ENCODE measurements at regions not wholly inside any gene's neighbourhood (a gene's known extent, or its start where the extent isn't known, plus 50 kb on each side); places are given as distances from the start of the nearest gene placed in this dataset.

DNA sequence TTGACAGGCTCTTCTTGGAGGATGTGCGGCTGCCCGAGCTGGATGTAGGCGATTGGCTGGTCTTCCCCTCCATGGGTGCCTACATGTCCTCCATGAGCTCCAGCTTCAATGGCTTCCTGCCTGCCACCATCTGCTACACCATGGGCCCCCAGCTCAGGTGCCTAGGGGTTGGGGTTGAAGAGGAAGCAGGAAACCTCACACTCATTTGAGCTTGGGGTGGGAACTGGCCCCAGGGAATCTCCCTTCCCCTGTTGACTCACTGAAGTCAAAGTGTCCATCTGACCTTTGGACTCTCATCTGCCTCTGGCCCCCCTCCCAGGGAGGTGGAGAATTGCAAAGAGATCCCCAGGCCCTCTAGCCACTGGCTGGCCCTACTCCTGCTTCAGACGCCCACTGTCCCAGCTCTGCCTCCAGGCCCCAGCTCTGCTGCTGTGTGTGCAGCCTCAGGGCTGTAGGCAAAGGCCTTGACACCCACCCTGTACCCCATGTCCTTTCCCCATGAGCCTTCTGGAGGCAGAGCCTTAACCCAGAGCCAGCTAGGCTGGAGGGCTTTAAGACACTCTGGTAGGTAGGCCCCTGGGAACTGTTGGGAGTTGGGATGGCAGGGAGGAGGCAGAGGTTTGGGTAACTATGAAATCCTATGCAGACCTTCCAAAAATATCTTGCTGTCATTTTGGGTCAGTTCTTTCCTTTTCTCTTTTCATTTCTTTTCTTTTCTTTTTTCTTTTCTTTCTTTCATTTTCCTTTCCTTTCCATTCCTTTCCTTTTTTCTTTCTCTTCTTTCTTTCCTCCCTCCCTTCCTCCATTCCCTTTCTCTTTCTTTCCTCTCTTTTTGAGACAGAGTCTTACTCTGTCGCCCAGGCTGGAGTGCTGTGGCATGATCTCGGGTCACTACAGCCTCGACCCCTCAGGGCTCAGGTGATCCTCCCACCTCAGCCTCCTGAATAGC, 66.9 kb upstream of the TINAGL1 start:
- H3K4me3 ChIP-seq (replicated peaks in 1 of 3): no peak overlapping the region
- no peaks in the 10 kb centered on the region for H3K36me3 ChIP-seq
- TF ChIP-seq, protein P1, sequence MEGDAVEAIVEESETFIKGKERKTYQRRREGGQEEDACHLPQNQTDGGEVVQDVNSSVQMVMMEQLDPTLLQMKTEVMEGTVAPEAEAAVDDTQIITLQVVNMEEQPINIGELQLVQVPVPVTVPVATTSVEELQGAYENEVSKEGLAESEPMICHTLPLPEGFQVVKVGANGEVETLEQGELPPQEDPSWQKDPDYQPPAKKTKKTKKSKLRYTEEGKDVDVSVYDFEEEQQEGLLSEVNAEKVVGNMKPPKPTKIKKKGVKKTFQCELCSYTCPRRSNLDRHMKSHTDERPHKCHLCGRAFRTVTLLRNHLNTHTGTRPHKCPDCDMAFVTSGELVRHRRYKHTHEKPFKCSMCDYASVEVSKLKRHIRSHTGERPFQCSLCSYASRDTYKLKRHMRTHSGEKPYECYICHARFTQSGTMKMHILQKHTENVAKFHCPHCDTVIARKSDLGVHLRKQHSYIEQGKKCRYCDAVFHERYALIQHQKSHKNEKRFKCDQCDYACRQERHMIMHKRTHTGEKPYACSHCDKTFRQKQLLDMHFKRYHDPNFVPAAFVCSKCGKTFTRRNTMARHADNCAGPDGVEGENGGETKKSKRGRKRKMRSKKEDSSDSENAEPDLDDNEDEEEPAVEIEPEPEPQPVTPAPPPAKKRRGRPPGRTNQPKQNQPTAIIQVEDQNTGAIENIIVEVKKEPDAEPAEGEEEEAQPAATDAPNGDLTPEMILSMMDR (IDR thresholded peaks at IDR 0.05): no peak
- TF ChIP-seq POLR2A (IDR thresholded peaks at IDR 0.05): no peak
- WGBS, 2 donors: 89 to 92% methylated on average over 6 to 7 of the region's 7 CpGs
- no peaks in the 10 kb centered on the region for H3K27me3 ChIP-seq
- no peak for DNase-seq
- intact Hi-C loops (cut with DNase I): no loop called here
- H3K27ac ChIP-seq: no peak overlapping the region
- H3K4me1 ChIP-seq: peaks cover 0 to 2% of the 10 kb centered on the region in 2 donors
- no peaks in the 10 kb centered on the region for H3K9me3 ChIP-seq

DNA sequence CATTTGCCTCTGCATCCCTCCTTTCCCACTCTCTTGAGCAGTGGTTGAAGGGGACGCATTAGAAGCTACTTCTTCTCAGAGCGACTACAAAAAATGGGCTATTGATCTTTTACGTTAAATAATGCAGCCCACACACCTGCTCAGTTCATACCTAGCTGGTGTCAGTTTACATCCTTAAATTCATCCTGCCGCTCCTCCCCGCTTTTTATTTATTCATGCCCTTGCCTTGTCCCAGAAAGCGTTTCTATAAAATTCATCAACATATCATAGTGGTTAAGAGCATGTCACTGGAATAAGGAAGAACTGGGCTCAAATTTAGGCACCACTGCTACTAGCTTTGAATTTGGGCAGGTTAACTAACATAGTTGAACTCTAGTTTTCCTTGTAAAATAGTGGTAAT, 66.0 kb upstream of the TINAGL1 start:
- Histone ChIP-seq H3K36me3 (no peaks in the 10 kb centered on the region), H3K27ac (no peak overlapping the region), H3K4me1 (peaks cover 7 to 11% of the 10 kb centered on the region in 2 donors), H3K9me3 (no peaks in the 10 kb centered on the region), H3K27me3 (no peaks in the 10 kb centered on the region), H3K4me3 (replicated peaks in 1 of 3) (no peak overlapping the region)
- TF ChIP-seq POLR2A (IDR thresholded peaks at IDR 0.05): no peak
- TF ChIP-seq, protein P1 (IDR thresholded peaks at IDR 0.05): no peak
- intact Hi-C loops (cut with DNase I): no loop called here
- no peak for DNase-seq
- 84 to 87% methylated on average over 6 of the region's 6 CpGs for WGBS, 2 donors

DNA sequence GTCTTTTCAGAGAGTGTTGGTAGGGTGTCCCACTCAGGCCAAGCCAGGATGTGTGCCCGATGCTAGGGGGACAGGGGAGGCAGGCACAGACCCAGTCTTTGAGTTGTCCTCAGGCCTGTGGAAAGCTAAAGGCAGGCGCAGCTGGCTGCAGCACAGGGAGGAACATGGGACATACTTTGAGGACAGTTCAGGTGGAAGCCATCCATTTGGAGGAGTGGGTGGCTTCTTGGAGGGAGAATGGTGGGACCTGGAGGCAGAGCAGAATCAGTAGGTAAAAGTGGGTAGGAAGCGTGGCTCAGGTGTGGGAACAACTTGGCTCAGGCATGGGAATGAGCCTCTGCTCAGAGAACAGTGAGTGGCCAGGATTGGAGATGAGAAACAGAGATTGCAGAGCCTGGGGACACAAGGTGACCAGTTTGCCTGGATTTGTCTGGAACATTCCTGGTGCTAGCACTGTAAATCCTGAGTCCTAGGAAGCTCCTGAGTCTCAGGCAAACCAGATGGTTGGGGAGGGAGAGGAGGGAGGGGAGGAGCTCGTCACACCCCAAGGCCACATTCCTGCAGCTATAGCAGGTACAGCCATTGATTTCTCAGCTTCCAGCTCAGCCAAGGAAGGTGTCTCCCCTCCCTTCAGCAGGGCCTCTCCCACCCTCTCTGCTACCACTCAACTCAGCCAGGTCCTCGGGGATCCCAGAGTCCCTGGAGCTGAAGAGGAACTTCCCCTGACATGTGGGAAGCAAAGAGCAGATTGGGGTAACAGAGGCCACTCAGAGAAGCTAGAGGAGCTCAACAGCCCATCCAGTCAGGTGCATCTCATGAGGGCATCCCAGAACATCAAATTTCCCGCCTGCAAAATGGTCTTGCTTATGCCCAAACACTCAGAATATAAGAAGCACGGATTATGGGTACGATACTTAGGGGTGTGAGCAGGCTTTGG, 65.2 kb upstream of the TINAGL1 start:
- H3K4me1 ChIP-seq: peaks cover 7 to 14% of the 10 kb centered on the region in 2 donors
- TF ChIP-seq POLR2A (IDR thresholded peaks at IDR 0.05): no peak
- TF ChIP-seq, protein P1 (IDR thresholded peaks at IDR 0.05): no peak
- no peaks in the 10 kb centered on the region for H3K27me3 ChIP-seq
- H3K27ac ChIP-seq: no peak overlapping the region
- DNase-seq: no peak
- intact Hi-C loops (cut with DNase I): no loop called here
- H3K36me3 ChIP-seq: no peaks in the 10 kb centered on the region
- no peak overlapping the region for H3K4me3 ChIP-seq (replicated peaks in 1 of 3)
- H3K9me3 ChIP-seq: no peaks in the 10 kb centered on the region
- 61 to 67% methylated on average over 8 of the region's 8 CpGs for WGBS, 2 donors

DNA sequence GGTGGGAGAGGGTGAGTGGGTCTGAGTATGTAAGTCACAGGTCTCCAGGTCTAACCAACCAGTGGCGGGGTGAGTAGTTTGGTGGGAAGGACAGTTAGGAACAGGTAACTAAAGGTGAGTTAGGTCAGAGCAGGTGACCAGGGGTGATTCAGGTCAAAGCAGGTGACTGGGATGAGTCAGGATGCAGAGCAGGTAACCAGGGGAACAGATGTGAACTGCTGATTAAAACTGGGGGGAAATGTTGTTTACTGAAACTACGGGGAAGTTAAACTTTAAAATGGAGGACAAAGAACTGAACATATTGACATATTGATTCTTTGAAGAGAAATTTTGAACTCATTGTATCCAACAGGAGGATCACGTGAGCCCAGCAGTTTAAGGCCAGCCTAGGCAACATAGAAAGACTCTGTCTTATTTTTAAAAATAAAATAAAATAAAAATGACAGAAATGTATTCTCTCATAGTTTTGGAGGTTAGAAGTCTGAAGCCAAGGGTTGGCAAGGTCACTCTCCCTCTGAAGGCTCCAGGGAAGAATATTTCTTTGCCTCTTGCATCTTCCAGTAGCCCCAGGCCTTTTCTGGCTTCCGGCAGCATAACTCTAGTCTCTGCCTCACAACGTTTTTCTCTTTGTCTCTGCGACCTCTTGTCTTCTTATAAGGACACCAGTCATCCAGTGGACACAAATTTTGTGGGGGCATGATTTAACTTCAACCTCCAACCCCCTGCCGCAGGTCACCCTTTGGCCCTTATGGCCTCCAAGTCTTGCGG, 64.3 kb upstream of the TINAGL1 start:
- no peaks in the 10 kb centered on the region for H3K27me3 ChIP-seq
- no peak overlapping the region for H3K27ac ChIP-seq
- H3K9me3 ChIP-seq: no peaks in the 10 kb centered on the region
- H3K4me3 ChIP-seq (replicated peaks in 1 of 3): no peak overlapping the region
- intact Hi-C loops (cut with DNase I): no loop called here
- 73 to 76% methylated on average over 8 of the region's 8 CpGs for WGBS, 2 donors
- DNase-seq: no peak
- peaks cover 7 to 14% of the 10 kb centered on the region in 2 donors for H3K4me1 ChIP-seq
- no peaks in the 10 kb centered on the region for H3K36me3 ChIP-seq
- TF ChIP-seq POLR2A (IDR thresholded peaks at IDR 0.05): no peak
- TF ChIP-seq, protein P1 (IDR thresholded peaks at IDR 0.05): no peak

Measured in thyroid gland (tissue), 4 donors.